GM12878 (cell line): ENCODE measurements at regions not wholly inside any gene's neighbourhood (a gene's known extent, or its start where the extent isn't known, plus 50 kb on each side); places are given as distances from the start of the nearest gene placed in this dataset.

ENCODE experiments used
- ATAC-seq: fragments of 200-7000 bp; cut with Tn5 transposase; 3 replicates; pipeline ENCODE4 v1.9.1; 2020; ENCODE audit warnings: mild to moderate bottlenecking, moderate library complexity
- BruUV-seq: library from RNA; stranded (reverse); fragments of 400-500 nt; replicated peaks from 2 replicates; lab custom pipeline; 2021; lab: Mats Ljungman, UMichigan
- CTCF ChIA-PET: fragments of 300-600 bp; sonication (Branson Sonifier 250); formaldehyde crosslinking; extraction: SDS; loops from one replicate; lab custom pipeline; 2021; ENCODE audit warnings: inconsistent platforms; lab: Yijun Ruan, JAX
- POLR2A ChIA-PET: fragments of 350-600 bp; formaldehyde crosslinking; extraction: SDS; loops from one replicate; lab custom pipeline; 2021; ENCODE audit warnings: inconsistent platforms; lab: Charles Lee
- RAD21 ChIA-PET: fragments of 300-600 bp; sonication (Branson Sonifier 250); formaldehyde crosslinking; loops from one replicate; lab custom pipeline; 2023; ENCODE audit warnings: antibody characterized with exemption; ENCODE audit not compliant: unreplicated experiment; lab: Charles Lee
- SMC1A ChIA-PET: fragments of 300-600 bp; sonication (Branson Sonifier 250); formaldehyde crosslinking; loops from one replicate; lab custom pipeline; 2023; ENCODE audit not compliant: unreplicated experiment, uncharacterized antibody; lab: Charles Lee
- DNase-seq: peaks from one replicate; pipeline ENCODE4 v3.0.0-alpha.2; 2011; ENCODE audit warnings: low read depth, low spot score
- FAIRE-seq: peaks from 3 replicates; lab custom pipeline; 2011; peaks lifted over from hg19 to GRCh38; lab: Jason Lieb, UNC
- H2AFZ ChIP-seq: 2 replicates; pipeline ENCODE4 v1.6.0; 2011; ENCODE audit warnings: low read depth, low read length, control low read depth; ENCODE audit not compliant: control insufficient read depth
- H3K27ac ChIP-seq: 2 replicates; pipeline ENCODE4 v1.5.1; 2011; ENCODE audit warnings: control low read depth; ENCODE audit not compliant: control insufficient read depth, insufficient read depth
- H3K27me3 ChIP-seq, 2 experiments: replicated peaks in 1 of 2; 2 replicates each; pipeline versions ENCODE4 v1.6.0 to v1.6.1; 2011; ENCODE audit warnings: low read length in 1 of 2; ENCODE audit not compliant: control insufficient read depth in 2 of 2, insufficient read depth in 2 of 2
- H3K36me3 ChIP-seq, 2 experiments: 2 replicates each; pipeline ENCODE4 v1.5.1; 2011; ENCODE audit warnings: low read length in 1 of 2; ENCODE audit not compliant: control insufficient read depth in 2 of 2, insufficient read depth in 2 of 2
- H3K4me1 ChIP-seq: 2 replicates; pipeline ENCODE4 v1.6.1; 2011; ENCODE audit warnings: mild to moderate bottlenecking, low read length, moderate library complexity, mixed read lengths; ENCODE audit not compliant: control insufficient read depth, insufficient read depth
- H3K4me2 ChIP-seq: 2 replicates; pipeline ENCODE4 v1.6.0; 2011; ENCODE audit warnings: control low read depth; ENCODE audit not compliant: control insufficient read depth, insufficient read depth
- H3K4me3 ChIP-seq: fragments of 200-600 bp; sonication (generic); 2 replicates; pipeline ENCODE4 v1.5.1; 2016
- H3K79me2 ChIP-seq: 2 replicates; pipeline ENCODE4 v1.6.0; 2011; ENCODE audit warnings: low read length; ENCODE audit not compliant: control insufficient read depth, insufficient read depth
- H3K9ac ChIP-seq: 2 replicates; pipeline ENCODE4 v1.8.0; 2011; ENCODE audit warnings: low read length, control low read depth, mixed read lengths; ENCODE audit not compliant: control insufficient read depth, insufficient read depth
- H3K9me3 ChIP-seq: replicated peaks from 3 replicates; pipeline ENCODE4 v1.5.1; 2011; ENCODE audit warnings: mild to moderate bottlenecking, low read length; ENCODE audit not compliant: control insufficient read depth, insufficient read depth
- H4K20me1 ChIP-seq: 2 replicates; pipeline ENCODE4 v1.6.0; 2011; ENCODE audit not compliant: control insufficient read depth, insufficient read depth
- MEF2A ChIP-seq: IDR thresholded peaks from 2 replicates; pipeline ENCODE4 v1.6.1; 2011; ENCODE audit warnings: low read depth, mild to moderate bottlenecking, low read length, moderate library complexity; ENCODE audit not compliant: insufficient read depth
- MTA3 ChIP-seq: IDR thresholded peaks from 2 replicates; pipeline ENCODE4 v1.6.1; 2012; ENCODE audit warnings: low read length, inconsistent platforms, borderline replicate concordance
- NFYB ChIP-seq: IDR thresholded peaks from 2 replicates; pipeline ENCODE4 v1.6.1; 2011; ENCODE audit warnings: low read depth, mild to moderate bottlenecking, low read length, improper control_type of control experiment, moderate library complexity; ENCODE audit not compliant: insufficient read depth
- WGBS: methylation state at CpG from one replicate; pipeline ENCODE4 v1.1.6; 2016; ENCODE audit warnings: low lambda C conversion rate; ENCODE audit not compliant: insufficient replicate concordance, insufficient coverage; ENCODE audit errors: missing lambda C conversion rate; 5-methylcytosine and 5-hydroxymethylcytosine counted together
- in situ Hi-C: fragments of 300-500 bp; cut with MboI; formaldehyde crosslinking; loops from 9 replicates; pipeline ENCODE4 v1.14.3; 2018; ENCODE audit warnings: mixed read lengths
- intact Hi-C: fragments of 100-400 bp; cut with micrococcal nuclease; formaldehyde crosslinking; loops from one replicate; pipeline ENCODE4 v1.14.2; 2022; ENCODE audit not compliant: unreplicated experiment
- TF ChIP-seq, protein P1 (sequence below): IDR thresholded peaks from 2 replicates; pipeline ENCODE4 v1.6.1; 2012; ENCODE audit warnings: improper control_type of control experiment, low read depth, low read length; ENCODE audit not compliant: insufficient replicate concordance

DNA sequence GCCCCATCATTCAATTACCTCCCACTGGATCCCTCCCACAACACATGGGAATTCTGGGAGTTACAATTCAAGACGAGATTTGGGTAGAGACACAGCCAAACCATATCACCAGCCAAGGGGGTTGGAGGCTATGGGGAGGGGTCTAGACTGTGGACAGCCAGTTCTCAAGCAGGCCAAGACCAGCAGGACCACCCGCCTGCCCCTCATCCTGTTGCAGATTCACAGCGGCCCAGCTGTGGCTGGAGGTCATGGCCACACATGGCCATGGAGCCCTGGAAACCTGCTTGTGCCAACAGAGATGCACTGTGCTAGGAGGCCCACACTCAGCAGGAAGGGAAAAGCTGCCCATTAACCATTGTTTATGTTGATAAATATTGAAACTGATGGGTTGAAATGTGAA, 240.5 kb downstream of the TTLL2 start:
- no peak overlapping the region for H3K4me2 ChIP-seq
- ChIA-PET RAD21 (no interaction called here), CTCF (no interaction called here), SMC1A (no interaction called here), POLR2A (no interaction called here)
- H2AFZ ChIP-seq, result no peak overlapping the region
- no peaks in the 10 kb centered on the region for H4K20me1 ChIP-seq
- in situ Hi-C loops (no loop called here), intact Hi-C loops (no loop called here)
- no peaks in the 10 kb centered on the region for H3K27me3 ChIP-seq
- H3K36me3 ChIP-seq, result no peaks in the 10 kb centered on the region
- 10% methylated on average over 3 of the region's 3 CpGs for WGBS
- H3K27ac ChIP-seq, result no peak overlapping the region
- FAIRE-seq (no peak), ATAC-seq (no peak), DNase-seq (no peak)
- H3K9ac ChIP-seq, result no peak overlapping the region
- H3K9me3 ChIP-seq, result no peaks in the 10 kb centered on the region
- no peak for TF ChIP-seq MEF2A
- TF ChIP-seq, protein P1, sequence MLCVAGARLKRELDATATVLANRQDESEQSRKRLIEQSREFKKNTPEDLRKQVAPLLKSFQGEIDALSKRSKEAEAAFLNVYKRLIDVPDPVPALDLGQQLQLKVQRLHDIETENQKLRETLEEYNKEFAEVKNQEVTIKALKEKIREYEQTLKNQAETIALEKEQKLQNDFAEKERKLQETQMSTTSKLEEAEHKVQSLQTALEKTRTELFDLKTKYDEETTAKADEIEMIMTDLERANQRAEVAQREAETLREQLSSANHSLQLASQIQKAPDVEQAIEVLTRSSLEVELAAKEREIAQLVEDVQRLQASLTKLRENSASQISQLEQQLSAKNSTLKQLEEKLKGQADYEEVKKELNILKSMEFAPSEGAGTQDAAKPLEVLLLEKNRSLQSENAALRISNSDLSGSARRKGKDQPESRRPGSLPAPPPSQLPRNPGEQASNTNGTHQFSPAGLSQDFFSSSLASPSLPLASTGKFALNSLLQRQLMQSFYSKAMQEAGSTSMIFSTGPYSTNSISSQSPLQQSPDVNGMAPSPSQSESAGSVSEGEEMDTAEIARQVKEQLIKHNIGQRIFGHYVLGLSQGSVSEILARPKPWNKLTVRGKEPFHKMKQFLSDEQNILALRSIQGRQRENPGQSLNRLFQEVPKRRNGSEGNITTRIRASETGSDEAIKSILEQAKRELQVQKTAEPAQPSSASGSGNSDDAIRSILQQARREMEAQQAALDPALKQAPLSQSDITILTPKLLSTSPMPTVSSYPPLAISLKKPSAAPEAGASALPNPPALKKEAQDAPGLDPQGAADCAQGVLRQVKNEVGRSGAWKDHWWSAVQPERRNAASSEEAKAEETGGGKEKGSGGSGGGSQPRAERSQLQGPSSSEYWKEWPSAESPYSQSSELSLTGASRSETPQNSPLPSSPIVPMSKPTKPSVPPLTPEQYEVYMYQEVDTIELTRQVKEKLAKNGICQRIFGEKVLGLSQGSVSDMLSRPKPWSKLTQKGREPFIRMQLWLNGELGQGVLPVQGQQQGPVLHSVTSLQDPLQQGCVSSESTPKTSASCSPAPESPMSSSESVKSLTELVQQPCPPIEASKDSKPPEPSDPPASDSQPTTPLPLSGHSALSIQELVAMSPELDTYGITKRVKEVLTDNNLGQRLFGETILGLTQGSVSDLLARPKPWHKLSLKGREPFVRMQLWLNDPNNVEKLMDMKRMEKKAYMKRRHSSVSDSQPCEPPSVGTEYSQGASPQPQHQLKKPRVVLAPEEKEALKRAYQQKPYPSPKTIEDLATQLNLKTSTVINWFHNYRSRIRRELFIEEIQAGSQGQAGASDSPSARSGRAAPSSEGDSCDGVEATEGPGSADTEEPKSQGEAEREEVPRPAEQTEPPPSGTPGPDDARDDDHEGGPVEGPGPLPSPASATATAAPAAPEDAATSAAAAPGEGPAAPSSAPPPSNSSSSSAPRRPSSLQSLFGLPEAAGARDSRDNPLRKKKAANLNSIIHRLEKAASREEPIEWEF, result no peak
- no peak for TF ChIP-seq MTA3
- TF ChIP-seq NFYB, result no peak
- no peaks in the 10 kb centered on the region for H3K79me2 ChIP-seq
- H3K4me3 ChIP-seq, result no peak overlapping the region
- H3K4me1 ChIP-seq, result no peaks in the 10 kb centered on the region
- no TSS peak for BruUV-seq
